ENCODE measurements at regions not wholly inside any gene's neighbourhood (a gene's known extent, or its start where the extent isn't known, plus 50 kb on each side); places are given as distances from the start of the nearest gene placed in this dataset.
A peak's percentile ranks its signal among the peaks of the same experiment; 100 is the strongest.

DNA sequence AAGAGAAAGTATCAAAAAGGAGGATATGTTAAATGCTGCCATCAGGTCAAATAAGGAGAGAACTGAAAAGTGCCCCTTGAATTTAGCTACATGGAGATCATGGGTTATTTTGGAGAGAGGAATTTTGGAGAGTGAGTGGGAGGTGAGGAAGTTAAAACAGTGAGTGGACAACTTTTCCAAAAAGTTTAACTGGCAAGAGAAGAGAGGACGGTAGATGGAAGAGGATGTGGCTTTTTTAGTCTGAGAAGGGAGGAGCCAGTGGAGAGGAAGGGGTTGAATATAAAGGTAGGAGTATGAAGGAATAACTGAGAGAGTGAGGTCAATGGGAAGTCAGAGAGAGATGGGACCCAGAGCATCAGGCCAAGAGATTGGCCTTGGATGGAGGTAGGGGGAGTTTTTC, 62.5 kb upstream of the NFE2L2 start:
- Histone ChIP-seq H3K27ac (ENCODE audit: low read depth in 1 of 2, low read length in 2 of 2) (no peak overlapping the region), H3K36me3 (ENCODE audit: insufficient read depth, low read length) (no peaks in the 10 kb centered on the region), H3K4me3 (ENCODE audit: low read length) (no peak overlapping the region), H3K4me1 (ENCODE audit: insufficient read depth, low read length) (peaks cover 14% of the 10 kb centered on the region), H3K27me3 (ENCODE audit: control insufficient read depth in 1 of 2, insufficient read depth in 2 of 2, low read length in 2 of 2) (no peaks in the 10 kb centered on the region), H3K9me3 (ENCODE audit: control insufficient read depth in 1 of 2, insufficient read depth in 1 of 2, low read length in 2 of 2) (no peaks in the 10 kb centered on the region)
- peaks cover 11% of the 10 kb centered on the region for H3K36me3 Mint-ChIP-seq (ENCODE audit: low read depth)
- H3K9me3 Mint-ChIP-seq: no peaks in the 10 kb centered on the region
- no peak overlapping the region for H3K27ac Mint-ChIP-seq
- CTCF ChIA-PET: interaction anchor here (0.7 to 1.4 kb wide), 2 partner anchors 8 to 162 kb away, joined by 3 to 4 read pairs; no protein-coding TSS in a partner anchor
- no peaks in the 10 kb centered on the region for H3K27me3 Mint-ChIP-seq
- DNase-seq: peak in 1 of 14 experiments; percentile 23
- ATAC-seq (ENCODE audit: poor library complexity): peak; percentile 55
- intact Hi-C loops (cut with DNase I, micrococcal nuclease): no loop called here
- H3K4me1 Mint-ChIP-seq (ENCODE audit: low read depth): peaks cover 4% of the 10 kb centered on the region
- POLR2A ChIA-PET: interaction anchor here (1.9 to 5.7 kb wide), 2 partner anchors 17 to 63 kb away, joined by 14 to 66 read pairs; partner anchors contain the start of gene NFE2L2
- no peak overlapping the region for H3K4me3 Mint-ChIP-seq
- TF ChIP-seq, protein P1, sequence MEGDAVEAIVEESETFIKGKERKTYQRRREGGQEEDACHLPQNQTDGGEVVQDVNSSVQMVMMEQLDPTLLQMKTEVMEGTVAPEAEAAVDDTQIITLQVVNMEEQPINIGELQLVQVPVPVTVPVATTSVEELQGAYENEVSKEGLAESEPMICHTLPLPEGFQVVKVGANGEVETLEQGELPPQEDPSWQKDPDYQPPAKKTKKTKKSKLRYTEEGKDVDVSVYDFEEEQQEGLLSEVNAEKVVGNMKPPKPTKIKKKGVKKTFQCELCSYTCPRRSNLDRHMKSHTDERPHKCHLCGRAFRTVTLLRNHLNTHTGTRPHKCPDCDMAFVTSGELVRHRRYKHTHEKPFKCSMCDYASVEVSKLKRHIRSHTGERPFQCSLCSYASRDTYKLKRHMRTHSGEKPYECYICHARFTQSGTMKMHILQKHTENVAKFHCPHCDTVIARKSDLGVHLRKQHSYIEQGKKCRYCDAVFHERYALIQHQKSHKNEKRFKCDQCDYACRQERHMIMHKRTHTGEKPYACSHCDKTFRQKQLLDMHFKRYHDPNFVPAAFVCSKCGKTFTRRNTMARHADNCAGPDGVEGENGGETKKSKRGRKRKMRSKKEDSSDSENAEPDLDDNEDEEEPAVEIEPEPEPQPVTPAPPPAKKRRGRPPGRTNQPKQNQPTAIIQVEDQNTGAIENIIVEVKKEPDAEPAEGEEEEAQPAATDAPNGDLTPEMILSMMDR (IDR thresholded peaks at IDR 0.05): no peak

DNA sequence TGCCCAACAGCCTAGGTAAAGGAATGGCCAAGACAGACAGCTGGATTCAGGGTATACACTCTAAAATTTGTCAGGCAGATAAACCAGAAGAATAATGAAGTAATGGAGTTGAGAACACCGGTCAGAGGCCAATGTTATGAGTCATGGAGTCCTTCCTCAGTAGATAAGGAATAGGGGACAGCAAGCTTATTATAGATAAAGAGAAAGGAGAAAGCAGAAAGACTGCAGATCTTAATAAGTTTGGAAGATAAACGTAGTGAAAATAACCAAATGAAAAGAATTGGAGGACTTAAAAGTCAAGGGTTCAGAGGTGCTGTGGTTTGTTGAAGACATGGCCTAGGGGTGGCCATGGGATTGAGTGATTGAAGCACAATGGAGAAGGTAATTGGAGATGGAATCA, 63.5 kb upstream of the NFE2L2 start:
- H3K36me3 ChIP-seq (ENCODE audit: insufficient read depth, low read length): no peaks in the 10 kb centered on the region
- ChIA-PET POLR2A (interaction anchor here (1.3 to 5.7 kb wide), 2 partner anchors 64 to 163 kb away, joined by 3 to 66 read pairs; partner anchors contain the start of gene NFE2L2), CTCF (no interaction called here)
- no peak overlapping the region for H3K4me3 Mint-ChIP-seq
- no peak for DNase-seq
- intact Hi-C loops (cut with DNase I, micrococcal nuclease): no loop called here
- H3K4me1 ChIP-seq (ENCODE audit: insufficient read depth, low read length): peaks cover 14% of the 10 kb centered on the region
- ATAC-seq (ENCODE audit: poor library complexity): no peak
- no peak overlapping the region for H3K27ac ChIP-seq (ENCODE audit: low read depth in 1 of 2, low read length in 2 of 2)
- H3K27ac Mint-ChIP-seq: no peak overlapping the region
- TF ChIP-seq, protein P1 (IDR thresholded peaks at IDR 0.05): no peak
- no peaks in the 10 kb centered on the region for H3K9me3 Mint-ChIP-seq
- H3K4me3 ChIP-seq (ENCODE audit: low read length): no peak overlapping the region
- H3K4me1 Mint-ChIP-seq (ENCODE audit: low read depth): peaks cover 10% of the 10 kb centered on the region
- H3K27me3 ChIP-seq (ENCODE audit: control insufficient read depth in 1 of 2, insufficient read depth in 2 of 2, low read length in 2 of 2): no peaks in the 10 kb centered on the region
- H3K27me3 Mint-ChIP-seq: no peaks in the 10 kb centered on the region
- H3K36me3 Mint-ChIP-seq (ENCODE audit: low read depth): peaks cover 7% of the 10 kb centered on the region
- H3K9me3 ChIP-seq (ENCODE audit: control insufficient read depth in 1 of 2, insufficient read depth in 1 of 2, low read length in 2 of 2): no peaks in the 10 kb centered on the region

DNA sequence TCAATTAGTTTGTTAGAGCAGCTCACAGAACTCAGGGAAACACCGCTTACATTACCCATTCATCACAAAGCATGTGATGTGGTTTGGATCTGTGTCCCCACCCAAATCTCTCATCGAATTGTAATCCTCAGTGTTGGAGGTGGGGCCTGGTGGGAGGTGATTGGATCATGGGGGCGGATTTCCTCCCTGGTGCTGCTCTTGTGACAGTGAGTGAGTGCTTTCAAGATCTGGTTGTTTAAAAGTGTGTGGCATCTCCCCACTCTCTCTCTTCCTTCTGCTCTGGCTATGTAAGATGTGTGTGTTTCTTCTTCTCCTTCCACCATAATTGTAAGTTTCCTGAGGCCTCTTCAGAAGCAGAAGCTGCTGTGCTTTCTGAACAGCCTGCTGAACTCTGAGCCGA, 63.5 kb upstream of the AGPS start:
- CTCF ChIA-PET: interaction anchor here (2.0 kb wide), 1 partner anchor 164 kb away, joined by 7 read pairs; no protein-coding TSS in a partner anchor
- no peak overlapping the region for H3K4me3 Mint-ChIP-seq
- TF ChIP-seq, protein P1 (IDR thresholded peaks at IDR 0.05): no peak
- H3K4me1 Mint-ChIP-seq (ENCODE audit: low read depth): peaks cover 10% of the 10 kb centered on the region
- H3K36me3 Mint-ChIP-seq (ENCODE audit: low read depth): peaks cover under 1% of the 10 kb centered on the region
- Histone ChIP-seq H3K4me1 (ENCODE audit: insufficient read depth, low read length) (peaks cover 14% of the 10 kb centered on the region), H3K27ac (ENCODE audit: low read depth in 1 of 2, low read length in 2 of 2) (no peak overlapping the region), H3K4me3 (ENCODE audit: low read length) (no peak overlapping the region), H3K27me3 (ENCODE audit: control insufficient read depth in 1 of 2, insufficient read depth in 2 of 2, low read length in 2 of 2) (no peaks in the 10 kb centered on the region), H3K9me3 (ENCODE audit: control insufficient read depth in 1 of 2, insufficient read depth in 1 of 2, low read length in 2 of 2) (no peaks in the 10 kb centered on the region), H3K36me3 (ENCODE audit: insufficient read depth, low read length) (no peaks in the 10 kb centered on the region)
- DNase-seq (peak in 6 of 14 experiments; percentile 4 to 39 (median 14)), ATAC-seq (ENCODE audit: poor library complexity) (peak; percentile 30)
- no peaks in the 10 kb centered on the region for H3K9me3 Mint-ChIP-seq
- POLR2A ChIA-PET: interaction anchor here (1.1 to 5.7 kb wide), 3 partner anchors 19 to 65 kb away, joined by 3 to 66 read pairs (median 11); partner anchors contain the start of gene NFE2L2
- H3K27me3 Mint-ChIP-seq: no peaks in the 10 kb centered on the region
- intact Hi-C loops (cut with DNase I, micrococcal nuclease): no loop called here
- peak overlapping the region; percentile 37 for H3K27ac Mint-ChIP-seq
